ENCODE measurements at regions not wholly inside any gene's neighbourhood (a gene's known extent, or its start where the extent isn't known, plus 50 kb on each side); places are given as distances from the start of the nearest gene placed in this dataset.
"Not testable (repeated sequence)": the region's sequence is repeated elsewhere in the genome, so short reads cannot be mapped to it uniquely, and the experiment has no call there.

GRCh38 chr14:76264384-76264783, 111.6 kb upstream of the ESRRB start:
- no peak for DNase-seq

- DNase-seq: peak; percentile 38
Observed at GRCh38 chr14:76267322-76268046, 108.5 kb upstream of the ESRRB start.

GRCh38 chr14:76268047-76268431, 107.9 kb upstream of the ESRRB start:
- DNase-seq: no peak

GRCh38 chr14:76268700-76269099, 107.2 kb upstream of the ESRRB start:
- DNase-seq: no peak

- DNase-seq: no peak
Observed at GRCh38 chr14:76271041-76271755, 104.7 kb upstream of the ESRRB start.

- DNase-seq: no peak
Observed at GRCh38 chr14:76272349-76272748, 103.6 kb upstream of the ESRRB start.

GRCh38 chr14:76272774-76273173, 103.2 kb upstream of the ESRRB start:
- DNase-seq: no peak

- DNase-seq: no peak
Observed at GRCh38 chr14:76273346-76273745, 102.6 kb upstream of the ESRRB start.

GRCh38 chr14:76274324-76274723, 101.6 kb upstream of the ESRRB start:
- no peak for DNase-seq

GRCh38 chr14:76277586-76278130, 98.3 kb upstream of the ESRRB start:
- no peak for DNase-seq

- DNase-seq: no peak
Observed at GRCh38 chr14:76280221-76280620, 95.7 kb upstream of the ESRRB start.

GRCh38 chr14:76282581-76282980, 93.4 kb upstream of the ESRRB start:
- no peak for DNase-seq

GRCh38 chr14:76287063-76287462, 88.9 kb upstream of the ESRRB start:
- DNase-seq: no peak

GRCh38 chr14:76289276-76289675, 86.7 kb upstream of the ESRRB start:
- DNase-seq: no peak

GRCh38 chr14:76292561-76292960, 83.4 kb upstream of the ESRRB start:
- DNase-seq: no peak

- DNase-seq: no peak
Observed at GRCh38 chr14:76293221-76293620, 82.7 kb upstream of the ESRRB start.

GRCh38 chr14:76293923-76294322, 82.0 kb upstream of the ESRRB start:
- no peak for DNase-seq

GRCh38 chr14:76294876-76295275, 81.1 kb upstream of the ESRRB start:
- DNase-seq: no peak

GRCh38 chr14:76298896-76299295, 77.0 kb upstream of the ESRRB start:
- no peak for DNase-seq

GRCh38 chr14:76303188-76303587, 72.7 kb upstream of the ESRRB start:
- DNase-seq: not testable (repeated sequence)

- no peak for DNase-seq
Observed at GRCh38 chr14:76304536-76305267, 71.2 kb upstream of the ESRRB start.

- DNase-seq: no peak
Observed at GRCh38 chr14:76305268-76305826, 70.6 kb upstream of the ESRRB start.

- DNase-seq: no peak
Observed at GRCh38 chr14:76306131-76306530, 69.8 kb upstream of the ESRRB start.
